PC-3 (cell line): ENCODE measurements at regions not wholly inside any gene's neighbourhood (a gene's known extent, or its start where the extent isn't known, plus 50 kb on each side); places are given as distances from the start of the nearest gene placed in this dataset.

Experiments used
- EZH2 ChIP-seq: fragments of 300-600 bp; sonication (generic); IDR thresholded peaks from one replicate; pipeline ENCODE4 v1.6.1; 2017; ENCODE audit warnings: antibody characterized with exemption, mild to moderate bottlenecking, low read length; ENCODE audit not compliant: unreplicated experiment
- EZH2phosphoT487 ChIP-seq: fragments of 300-600 bp; sonication (generic); IDR thresholded peaks from 2 replicates; pipeline ENCODE4 v1.6.1; 2018; ENCODE audit warnings: mild to moderate bottlenecking, antibody characterized with exemption, low read length, borderline replicate concordance

- TF ChIP-seq EZH2 (no peak), EZH2phosphoT487 (no peak)
These were observed 1464.8 kb upstream of the PRMT6 start for GRCh38 chr1:105591681-105592080.
